SK-N-SH (cell line): ENCODE measurements at regions not wholly inside any gene's neighbourhood (a gene's known extent, or its start where the extent isn't known, plus 50 kb on each side); places are given as distances from the start of the nearest gene placed in this dataset.

Experiments
- CTCF ChIA-PET: fragments of 300-600, 350-600 bp; formaldehyde crosslinking; extraction: SDS; loops from one replicate; lab custom pipeline; 2021; lab: Yijun Ruan, JAX
- POLR2A ChIA-PET: fragments of 350-600 bp; sonication (Branson Sonifier 250); formaldehyde crosslinking; extraction: SDS; loops from one replicate; lab custom pipeline; 2020; ENCODE audit warnings: antibody characterized with exemption, inconsistent platforms; lab: Yijun Ruan, JAX
- DNase-seq: peaks from one replicate; pipeline ENCODE4 v3.0.0; 2012
- H2AFZ ChIP-seq: fragments of 200-600 bp; sonication (generic); 2 replicates; pipeline ENCODE4 v1.8.1; 2016; ENCODE audit warnings: antibody characterized with exemption, mild to moderate bottlenecking, low read depth
- H3F3A ChIP-seq: fragments of 200-600 bp; sonication (generic); replicated peaks from 2 replicates; pipeline ENCODE3; 2016; ENCODE audit warnings: antibody characterized with exemption, mild to moderate bottlenecking; ENCODE audit not compliant: insufficient read depth
- H3K27ac ChIP-seq, 2 experiments: fragments of 200-500 bp in 1 of 2; fragments of 200-600 bp in 1 of 2; sonication (Bioruptor generic) in 1 of 2; sonication (generic), shearing (Covaris generic) in 1 of 2; 2 replicates each; pipeline versions ENCODE4 v1.5.1 to v1.6.1; 2014 to 2016; ENCODE audit warnings: low read depth in 2 of 2, inconsistent platforms in 1 of 2, low read length in 1 of 2, mild to moderate bottlenecking in 1 of 2, mixed read lengths in 1 of 2
- H3K27me3 ChIP-seq: fragments of 200-600 bp; sonication (generic), shearing (Covaris generic); 2 replicates; pipeline ENCODE4 v1.6.1; 2016; ENCODE audit warnings: mixed run types; ENCODE audit not compliant: insufficient read depth
- H3K36me3 ChIP-seq, 2 experiments: fragments of 200-500 bp in 1 of 2; fragments of 200-600 bp in 1 of 2; sonication (Bioruptor generic) in 1 of 2; sonication (generic) in 1 of 2; replicated peaks in 1 of 2; 2 replicates each; pipeline versions ENCODE3 to v1.5.1; 2014 to 2016; ENCODE audit warnings: low read length in 1 of 2, mild to moderate bottlenecking in 1 of 2; ENCODE audit not compliant: insufficient read depth in 2 of 2, control insufficient read depth in 1 of 2
- H3K4me1 ChIP-seq, 2 experiments: fragments of 200-500 bp in 1 of 2; fragments of 200-600 bp in 1 of 2; sonication (Bioruptor generic) in 1 of 2; sonication (generic), shearing (Covaris generic) in 1 of 2; 2 replicates each; pipeline versions ENCODE4 v1.5.1 to v1.6.1; 2014 to 2016; ENCODE audit warnings: low read depth in 1 of 2, low read length in 1 of 2, mixed run types in 1 of 2; ENCODE audit not compliant: insufficient read depth in 2 of 2, control insufficient read depth in 1 of 2
- H3K4me2 ChIP-seq: fragments of 200-600 bp; sonication (generic), shearing (Covaris generic); 2 replicates; pipeline ENCODE4 v1.6.1; 2017; ENCODE audit warnings: mixed run types
- H3K4me3 ChIP-seq, 2 experiments: fragments of 200-500 bp in 1 of 2; fragments of 200-600 bp in 1 of 2; sonication (Bioruptor generic) in 1 of 2; sonication (generic), shearing (Covaris generic) in 1 of 2; 2 replicates each; pipeline versions ENCODE4 v1.5.1 to v1.8.1; 2014 to 2016; ENCODE audit warnings: low read depth in 2 of 2, inconsistent platforms in 1 of 2, low read length in 1 of 2, mild to moderate bottlenecking in 1 of 2, mixed read lengths in 1 of 2, moderate library complexity in 1 of 2
- H3K79me2 ChIP-seq: fragments of 200-600 bp; sonication (generic); 2 replicates; pipeline ENCODE4 v1.8.1; 2017; ENCODE audit warnings: mild to moderate bottlenecking; ENCODE audit not compliant: insufficient read depth
- H3K9ac ChIP-seq: fragments of 200-600 bp; sonication (generic); 2 replicates; pipeline ENCODE4 v1.6.1; 2017; ENCODE audit warnings: mixed run types
- H3K9me2 ChIP-seq: fragments of 200-600 bp; sonication (generic); 2 replicates; pipeline ENCODE4 v1.6.1; 2017; ENCODE audit warnings: mixed run types
- H3K9me3 ChIP-seq: fragments of 200-600 bp; sonication (generic); 2 replicates; pipeline ENCODE4 v1.6.1; 2017; ENCODE audit warnings: mixed run types, mild to moderate bottlenecking, moderate library complexity
- H4K20me1 ChIP-seq: fragments of 200-600 bp; sonication (generic); 2 replicates; pipeline ENCODE4 v1.6.1; 2017; ENCODE audit warnings: mild to moderate bottlenecking, mixed run types; ENCODE audit not compliant: insufficient read depth
- ELF1 ChIP-seq: IDR thresholded peaks from 2 replicates; pipeline ENCODE4 v1.4.0; 2012
- EZH2phosphoT487 ChIP-seq: fragments of 200-600 bp; sonication (generic); IDR thresholded peaks from 2 replicates; pipeline ENCODE4 v1.6.1; 2017; ENCODE audit warnings: low read depth, mixed run types, mild to moderate bottlenecking, antibody characterized with exemption, moderate library complexity, borderline replicate concordance
- FOSL2 ChIP-seq: IDR thresholded peaks from 2 replicates; pipeline ENCODE4 v1.4.0; 2012; ENCODE audit warnings: low read depth, mild to moderate bottlenecking, moderate library complexity, borderline replicate concordance
- GABPA ChIP-seq: IDR thresholded peaks from 2 replicates; pipeline ENCODE4 v1.4.0; 2012; ENCODE audit warnings: low read depth, mild to moderate bottlenecking
- GATA2 ChIP-seq: sonication (generic); formaldehyde crosslinking; IDR thresholded peaks from 2 replicates; pipeline ENCODE4 v1.5.0; 2020; ENCODE audit warnings: mild to moderate bottlenecking, missing genetic modification reagents
- NFIC ChIP-seq: IDR thresholded peaks from 2 replicates; pipeline ENCODE4 v1.4.0; 2012; ENCODE audit warnings: borderline replicate concordance
- NRF1 ChIP-seq: IDR thresholded peaks from 2 replicates; pipeline ENCODE4 v1.6.1; 2012; ENCODE audit warnings: low read depth, mild to moderate bottlenecking, low read length
- RAD21 ChIP-seq: IDR thresholded peaks from 2 replicates; pipeline ENCODE4 v1.6.1; 2012; ENCODE audit warnings: mild to moderate bottlenecking, low read length
- RCOR1 ChIP-seq: fragments of 150-350 bp; IDR thresholded peaks from 2 replicates; pipeline ENCODE4 v1.6.1; 2017; ENCODE audit warnings: antibody characterized with exemption, low read length
- RFX5 ChIP-seq: IDR thresholded peaks from 2 replicates; pipeline ENCODE4 v1.6.1; 2012; ENCODE audit warnings: mild to moderate bottlenecking, improper control_type of control experiment, low read length
- SIN3A ChIP-seq: IDR thresholded peaks from 2 replicates; pipeline ENCODE4 v1.6.1; 2012; ENCODE audit warnings: low read depth, mild to moderate bottlenecking, low read length, moderate library complexity, borderline replicate concordance
- TAF1 ChIP-seq: IDR thresholded peaks from 2 replicates; pipeline ENCODE4 v1.6.1; 2012; ENCODE audit warnings: low read depth, mild to moderate bottlenecking, low read length, moderate library complexity, borderline replicate concordance
- TCF12 ChIP-seq: IDR thresholded peaks from 2 replicates; pipeline ENCODE4 v1.4.0; 2012
- YY1 ChIP-seq: IDR thresholded peaks from 2 replicates; pipeline ENCODE4 v1.4.0; 2012; ENCODE audit warnings: low read depth, mild to moderate bottlenecking
- WGBS: methylation state at CpG from one replicate; pipeline ENCODE4 v1.1.6; 2017; ENCODE audit warnings: low lambda C conversion rate; 5-methylcytosine and 5-hydroxymethylcytosine counted together
- TF ChIP-seq, protein P1 (sequence below): IDR thresholded peaks from 2 replicates; pipeline ENCODE4 v1.4.0; 2012; ENCODE audit warnings: low read depth
- TF ChIP-seq, protein P2 (sequence below): IDR thresholded peaks from 2 replicates; pipeline ENCODE4 v1.6.1; 2012; ENCODE audit warnings: mild to moderate bottlenecking, low read depth, low read length, moderate library complexity
- TF ChIP-seq, protein P3 (sequence below): fragments of 150-350 bp; IDR thresholded peaks from 2 replicates; pipeline ENCODE4 v1.6.1; 2017; ENCODE audit warnings: antibody characterized with exemption, low read length, low read depth, borderline replicate concordance
- TF ChIP-seq, protein P4 (sequence below): IDR thresholded peaks from 2 replicates; pipeline ENCODE4; 2012

DNA sequence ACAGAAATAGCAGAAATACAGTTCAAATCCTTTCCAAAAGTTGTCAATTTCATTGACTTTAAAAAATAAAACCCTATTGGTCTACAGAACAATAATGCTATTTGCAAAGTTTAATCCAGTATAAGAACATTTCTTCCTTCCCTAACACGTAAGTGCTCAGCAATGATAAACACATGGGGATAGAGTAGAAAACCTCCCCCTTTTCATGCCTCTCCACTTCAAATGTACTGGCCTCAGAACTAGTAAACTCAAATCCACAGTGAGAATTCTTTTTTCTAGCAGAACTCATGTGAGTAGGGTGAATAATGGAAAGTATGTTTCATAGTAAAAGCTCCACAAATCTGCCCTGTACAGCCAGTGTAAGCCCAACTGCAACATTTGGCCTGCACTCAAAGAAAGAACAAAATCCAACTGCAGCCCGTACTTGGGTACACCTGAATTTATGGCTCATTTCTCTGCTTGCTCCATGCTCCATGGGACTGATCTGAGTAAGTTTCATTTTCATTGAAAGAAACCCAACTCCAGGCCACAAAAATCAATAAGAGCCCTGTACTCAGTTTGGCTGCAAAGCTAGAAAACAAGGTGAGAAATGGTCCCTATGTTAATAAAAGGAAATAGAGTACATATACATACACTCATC lies 115.0 kb upstream of the RMDN2 start:
- CTCF ChIA-PET = interaction anchor here (0.7 to 1.9 kb wide), 11 partner anchors 12 to 414 kb away, joined by 3 to 9 read pairs (median 4); no protein-coding TSS in a partner anchor
- H3K9ac ChIP-seq = no peak overlapping the region

DNA sequence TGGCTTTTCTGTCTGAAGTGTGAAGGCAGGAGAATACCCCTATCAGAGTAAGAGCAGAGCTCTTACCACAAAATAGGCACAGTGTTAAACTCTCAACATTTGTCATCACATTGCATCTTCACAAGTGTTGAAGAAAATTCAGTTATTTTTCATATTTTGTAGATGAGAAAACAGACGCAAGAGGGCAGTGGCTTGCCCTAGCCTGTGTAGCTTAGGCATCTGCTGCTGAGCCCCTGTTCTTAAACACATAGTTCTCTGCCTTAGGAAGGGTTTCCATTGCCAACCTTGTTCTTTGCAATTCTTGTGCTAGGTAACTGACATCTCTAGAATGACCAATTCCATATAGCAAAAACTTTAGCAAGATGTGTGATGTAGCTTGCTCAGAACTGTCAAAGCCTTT lies 112.7 kb upstream of the RMDN2 start:
- TF ChIP-seq, protein P1, sequence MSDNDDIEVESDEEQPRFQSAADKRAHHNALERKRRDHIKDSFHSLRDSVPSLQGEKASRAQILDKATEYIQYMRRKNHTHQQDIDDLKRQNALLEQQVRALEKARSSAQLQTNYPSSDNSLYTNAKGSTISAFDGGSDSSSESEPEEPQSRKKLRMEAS = no peak
- TF ChIP-seq RFX5 = no peak
- TF ChIP-seq, protein P2, sequence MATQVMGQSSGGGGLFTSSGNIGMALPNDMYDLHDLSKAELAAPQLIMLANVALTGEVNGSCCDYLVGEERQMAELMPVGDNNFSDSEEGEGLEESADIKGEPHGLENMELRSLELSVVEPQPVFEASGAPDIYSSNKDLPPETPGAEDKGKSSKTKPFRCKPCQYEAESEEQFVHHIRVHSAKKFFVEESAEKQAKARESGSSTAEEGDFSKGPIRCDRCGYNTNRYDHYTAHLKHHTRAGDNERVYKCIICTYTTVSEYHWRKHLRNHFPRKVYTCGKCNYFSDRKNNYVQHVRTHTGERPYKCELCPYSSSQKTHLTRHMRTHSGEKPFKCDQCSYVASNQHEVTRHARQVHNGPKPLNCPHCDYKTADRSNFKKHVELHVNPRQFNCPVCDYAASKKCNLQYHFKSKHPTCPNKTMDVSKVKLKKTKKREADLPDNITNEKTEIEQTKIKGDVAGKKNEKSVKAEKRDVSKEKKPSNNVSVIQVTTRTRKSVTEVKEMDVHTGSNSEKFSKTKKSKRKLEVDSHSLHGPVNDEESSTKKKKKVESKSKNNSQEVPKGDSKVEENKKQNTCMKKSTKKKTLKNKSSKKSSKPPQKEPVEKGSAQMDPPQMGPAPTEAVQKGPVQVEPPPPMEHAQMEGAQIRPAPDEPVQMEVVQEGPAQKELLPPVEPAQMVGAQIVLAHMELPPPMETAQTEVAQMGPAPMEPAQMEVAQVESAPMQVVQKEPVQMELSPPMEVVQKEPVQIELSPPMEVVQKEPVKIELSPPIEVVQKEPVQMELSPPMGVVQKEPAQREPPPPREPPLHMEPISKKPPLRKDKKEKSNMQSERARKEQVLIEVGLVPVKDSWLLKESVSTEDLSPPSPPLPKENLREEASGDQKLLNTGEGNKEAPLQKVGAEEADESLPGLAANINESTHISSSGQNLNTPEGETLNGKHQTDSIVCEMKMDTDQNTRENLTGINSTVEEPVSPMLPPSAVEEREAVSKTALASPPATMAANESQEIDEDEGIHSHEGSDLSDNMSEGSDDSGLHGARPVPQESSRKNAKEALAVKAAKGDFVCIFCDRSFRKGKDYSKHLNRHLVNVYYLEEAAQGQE = no peak
- TF ChIP-seq YY1 = no peak
- no peak for TF ChIP-seq EZH2phosphoT487
- no peak for TF ChIP-seq ELF1
- TF ChIP-seq FOSL2 = no peak
- ChIA-PET POLR2A (no interaction called here), CTCF (interaction anchor here (1.0 to 1.7 kb wide), 6 partner anchors 20 to 398 kb away, joined by 3 to 8 read pairs (median 4); no protein-coding TSS in a partner anchor)
- Histone ChIP-seq H3K4me3 (no peak overlapping the region), H3K27me3 (no peaks in the 10 kb centered on the region), H2AFZ (no peak overlapping the region), H3K4me2 (no peak overlapping the region), H3K4me1 (peaks cover 2 to 13% of the 10 kb centered on the region in 2 experiments; a peak in 3 of 4 replicates), H4K20me1 (no peaks in the 10 kb centered on the region), H3K79me2 (no peaks in the 10 kb centered on the region), H3F3A (no peaks in the 10 kb centered on the region), H3K9me2 (no peaks in the 10 kb centered on the region), H3K9me3 (no peaks in the 10 kb centered on the region), H3K27ac (no peak overlapping the region), H3K36me3 (peaks cover 0 to 3% of the 10 kb centered on the region in 2 experiments), H3K9ac (no peak overlapping the region)
- 100% methylated on average over 1 of the region's 1 CpG for WGBS
- DNase-seq = no peak

More for the DNA sequence above, 115.0 kb upstream of the RMDN2 start:
- no peak overlapping the region for H3K4me3 ChIP-seq
- H3K4me1 ChIP-seq = peaks cover 2 to 13% of the 10 kb centered on the region in 2 experiments; a peak in 3 of 4 replicates
- H3K27ac ChIP-seq = peak overlapping the region in 1 of 2 experiments; percentile 58; a peak in 1 of 4 replicates
- WGBS = 96% methylated on average over 2 of the region's 2 CpGs
- TF ChIP-seq SIN3A = no peak
- TF ChIP-seq NRF1 = no peak
- TF ChIP-seq RCOR1 = no peak
- TF ChIP-seq RAD21 = no peak
- TF ChIP-seq RFX5 = no peak
- TF ChIP-seq NFIC = no peak
- no peak for TF ChIP-seq ELF1
- no peak for TF ChIP-seq TCF12
- no peak for TF ChIP-seq GATA2 (CRISPR knock-in tag)
- no peak for TF ChIP-seq GABPA
- TF ChIP-seq, protein P3, sequence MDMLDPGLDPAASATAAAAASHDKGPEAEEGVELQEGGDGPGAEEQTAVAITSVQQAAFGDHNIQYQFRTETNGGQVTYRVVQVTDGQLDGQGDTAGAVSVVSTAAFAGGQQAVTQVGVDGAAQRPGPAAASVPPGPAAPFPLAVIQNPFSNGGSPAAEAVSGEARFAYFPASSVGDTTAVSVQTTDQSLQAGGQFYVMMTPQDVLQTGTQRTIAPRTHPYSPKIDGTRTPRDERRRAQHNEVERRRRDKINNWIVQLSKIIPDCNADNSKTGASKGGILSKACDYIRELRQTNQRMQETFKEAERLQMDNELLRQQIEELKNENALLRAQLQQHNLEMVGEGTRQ = no peak
- TF ChIP-seq YY1 = no peak
- no peak for TF ChIP-seq TAF1
- TF ChIP-seq, protein P4, sequence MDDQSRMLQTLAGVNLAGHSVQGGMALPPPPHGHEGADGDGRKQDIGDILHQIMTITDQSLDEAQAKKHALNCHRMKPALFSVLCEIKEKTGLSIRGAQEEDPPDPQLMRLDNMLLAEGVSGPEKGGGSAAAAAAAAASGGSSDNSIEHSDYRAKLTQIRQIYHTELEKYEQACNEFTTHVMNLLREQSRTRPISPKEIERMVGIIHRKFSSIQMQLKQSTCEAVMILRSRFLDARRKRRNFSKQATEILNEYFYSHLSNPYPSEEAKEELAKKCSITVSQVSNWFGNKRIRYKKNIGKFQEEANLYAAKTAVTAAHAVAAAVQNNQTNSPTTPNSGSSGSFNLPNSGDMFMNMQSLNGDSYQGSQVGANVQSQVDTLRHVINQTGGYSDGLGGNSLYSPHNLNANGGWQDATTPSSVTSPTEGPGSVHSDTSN = no peak
- TF ChIP-seq, all 33 proteins: peak for 0
- Histone ChIP-seq H2AFZ (no peak overlapping the region), H3K27me3 (no peaks in the 10 kb centered on the region), H3K9me3 (no peaks in the 10 kb centered on the region), H3K36me3 (peaks cover 0 to 3% of the 10 kb centered on the region in 2 experiments), H3K79me2 (no peaks in the 10 kb centered on the region), H4K20me1 (no peaks in the 10 kb centered on the region), H3F3A (no peaks in the 10 kb centered on the region), H3K9me2 (no peaks in the 10 kb centered on the region), H3K4me2 (no peak overlapping the region)
- POLR2A ChIA-PET = no interaction called here
- no peak for DNase-seq
